ENCODE measurements at regions not wholly inside any gene's neighbourhood (a gene's known extent, or its start where the extent isn't known, plus 50 kb on each side); places are given as distances from the start of the nearest gene placed in this dataset.

DNA sequence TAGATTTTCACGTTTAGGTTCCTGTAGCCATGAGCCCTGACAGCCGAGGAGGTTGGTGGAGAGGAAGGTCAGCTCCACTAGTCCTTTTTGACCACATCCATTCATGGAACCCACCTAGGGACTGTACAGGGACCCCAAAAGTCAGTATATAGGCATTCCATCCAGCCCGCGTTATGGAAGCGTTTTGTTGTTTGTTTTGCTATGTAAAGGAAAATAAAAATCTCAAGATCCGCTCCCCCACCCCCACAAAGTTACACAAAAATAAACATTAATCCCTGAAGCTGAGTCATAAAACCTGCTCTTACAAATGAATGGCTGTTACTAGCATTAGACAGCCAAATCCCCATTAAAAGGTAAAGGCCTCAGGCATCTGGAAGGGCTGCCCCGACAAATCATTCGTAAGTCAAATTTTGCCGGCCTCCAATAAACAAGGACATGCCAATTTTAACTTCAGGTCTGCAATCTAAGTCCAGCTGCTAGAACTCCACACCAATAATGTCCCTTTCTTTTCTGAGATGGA is 292.9 kb downstream of the MED10 start:
- intact Hi-C loops (cut with DNase I): no loop called here
- TF ChIP-seq, protein P1, sequence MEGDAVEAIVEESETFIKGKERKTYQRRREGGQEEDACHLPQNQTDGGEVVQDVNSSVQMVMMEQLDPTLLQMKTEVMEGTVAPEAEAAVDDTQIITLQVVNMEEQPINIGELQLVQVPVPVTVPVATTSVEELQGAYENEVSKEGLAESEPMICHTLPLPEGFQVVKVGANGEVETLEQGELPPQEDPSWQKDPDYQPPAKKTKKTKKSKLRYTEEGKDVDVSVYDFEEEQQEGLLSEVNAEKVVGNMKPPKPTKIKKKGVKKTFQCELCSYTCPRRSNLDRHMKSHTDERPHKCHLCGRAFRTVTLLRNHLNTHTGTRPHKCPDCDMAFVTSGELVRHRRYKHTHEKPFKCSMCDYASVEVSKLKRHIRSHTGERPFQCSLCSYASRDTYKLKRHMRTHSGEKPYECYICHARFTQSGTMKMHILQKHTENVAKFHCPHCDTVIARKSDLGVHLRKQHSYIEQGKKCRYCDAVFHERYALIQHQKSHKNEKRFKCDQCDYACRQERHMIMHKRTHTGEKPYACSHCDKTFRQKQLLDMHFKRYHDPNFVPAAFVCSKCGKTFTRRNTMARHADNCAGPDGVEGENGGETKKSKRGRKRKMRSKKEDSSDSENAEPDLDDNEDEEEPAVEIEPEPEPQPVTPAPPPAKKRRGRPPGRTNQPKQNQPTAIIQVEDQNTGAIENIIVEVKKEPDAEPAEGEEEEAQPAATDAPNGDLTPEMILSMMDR (IDR thresholded peaks at IDR 0.05): no peak
- no peak for TF ChIP-seq POLR2A (IDR thresholded peaks at IDR 0.05)
- no peaks in the 10 kb centered on the region for H3K4me1 ChIP-seq
- DNase-seq (no peak), ATAC-seq (no peak)
- H3K27ac ChIP-seq: no peak overlapping the region
- H3K9me3 ChIP-seq: no peaks in the 10 kb centered on the region
- 76 to 84% (median 79%) methylated on average over 9 of the region's 9 CpGs for WGBS, 4 donors
- H3K27me3 ChIP-seq: no peaks in the 10 kb centered on the region
- no peaks in the 10 kb centered on the region for H3K36me3 ChIP-seq
- H3K4me3 ChIP-seq: no peak overlapping the region

GRCh38 chr5:6084836-6085235 is 293.5 kb downstream of the MED10 start:
- H3K9me3 ChIP-seq: no peaks in the 10 kb centered on the region
- ATAC-seq: no peak
- no peaks in the 10 kb centered on the region for H3K27me3 ChIP-seq
- no peaks in the 10 kb centered on the region for H3K36me3 ChIP-seq
- TF ChIP-seq, protein P1 (IDR thresholded peaks at IDR 0.05): no peak
- TF ChIP-seq POLR2A (IDR thresholded peaks at IDR 0.05): no peak
- no peak overlapping the region for H3K4me3 ChIP-seq
- no peak for DNase-seq
- intact Hi-C loops (cut with DNase I): no loop called here
- no peaks in the 10 kb centered on the region for H3K4me1 ChIP-seq
- WGBS, 4 donors: 84 to 90% (median 88%) methylated on average over 2 of the region's 2 CpGs
- H3K27ac ChIP-seq: no peak overlapping the region

DNA sequence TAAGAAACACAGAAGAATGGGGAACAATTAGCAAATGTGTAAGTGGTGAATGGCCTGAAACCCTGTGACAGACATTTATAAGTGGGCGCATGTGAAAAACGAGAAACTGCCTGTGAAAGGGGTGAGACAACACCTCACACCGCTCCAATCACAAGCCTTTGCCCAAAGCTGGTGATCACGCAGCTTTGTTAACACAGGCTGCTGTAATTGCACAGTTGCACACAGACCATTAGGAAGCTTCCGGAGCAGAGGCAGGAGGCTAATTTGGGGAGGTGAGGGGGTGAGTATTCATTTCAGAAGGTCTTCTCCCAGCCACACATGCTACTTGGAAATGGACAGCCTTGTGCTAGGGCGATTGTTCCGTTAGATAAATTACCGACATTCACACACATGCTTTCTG is 294.0 kb downstream of the MED10 start:
- TF ChIP-seq, protein P1 (IDR thresholded peaks at IDR 0.05): no peak
- no peak for TF ChIP-seq POLR2A (IDR thresholded peaks at IDR 0.05)
- Histone ChIP-seq H3K27ac (no peak overlapping the region), H3K36me3 (no peaks in the 10 kb centered on the region), H3K4me1 (no peaks in the 10 kb centered on the region), H3K27me3 (no peaks in the 10 kb centered on the region), H3K4me3 (no peak overlapping the region), H3K9me3 (no peaks in the 10 kb centered on the region)
- ATAC-seq (no peak), DNase-seq (no peak)
- intact Hi-C loops (cut with DNase I): no loop called here
- WGBS, 4 donors: 79 to 85% (median 84%) methylated on average over 8 of the region's 8 CpGs

DNA sequence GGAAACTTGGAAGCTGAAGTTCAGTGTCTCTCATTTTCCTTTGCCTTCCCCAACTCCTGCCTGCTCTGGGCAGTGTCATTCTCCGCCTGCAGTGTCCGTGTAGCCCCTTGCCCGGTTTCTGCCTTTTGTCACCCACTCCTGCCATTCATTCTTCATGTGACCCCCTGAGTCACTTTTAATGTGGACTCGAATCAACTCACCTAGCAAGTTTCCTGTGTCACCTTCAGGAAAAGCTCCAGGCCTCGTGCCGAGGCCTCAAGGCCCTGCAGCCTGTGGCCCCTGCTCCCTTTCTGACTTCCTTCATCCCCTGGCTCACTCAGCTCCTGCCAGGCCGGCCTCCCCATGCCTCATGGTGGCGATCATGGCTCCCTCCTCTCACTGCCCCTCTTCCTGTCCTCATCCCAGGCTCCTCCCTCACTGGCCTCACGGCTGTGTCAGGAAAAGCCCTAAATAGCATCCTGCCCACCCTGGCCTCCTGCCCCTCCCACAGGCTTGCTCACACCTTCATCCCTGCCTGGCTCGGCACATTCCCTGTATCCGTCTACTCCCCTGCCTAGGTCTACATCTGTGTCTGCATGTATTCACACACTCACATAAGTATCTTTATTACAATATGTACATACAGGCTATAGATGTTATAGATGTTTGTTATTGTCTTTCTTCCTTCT is 294.9 kb downstream of the MED10 start:
- 38 to 47% (median 39%) methylated on average over 11 of the region's 11 CpGs for WGBS, 4 donors
- intact Hi-C loops (cut with DNase I): no loop called here
- H3K4me3 ChIP-seq: no peak overlapping the region
- no peak for DNase-seq
- TF ChIP-seq, protein P1 (IDR thresholded peaks at IDR 0.05): no peak
- TF ChIP-seq POLR2A (IDR thresholded peaks at IDR 0.05): no peak
- H3K9me3 ChIP-seq: no peaks in the 10 kb centered on the region
- no peak for ATAC-seq
- no peaks in the 10 kb centered on the region for H3K4me1 ChIP-seq
- H3K36me3 ChIP-seq: no peaks in the 10 kb centered on the region
- H3K27ac ChIP-seq: no peak overlapping the region
- peaks cover 0 to 2% (median 0%) of the 10 kb centered on the region in 9 donors for H3K27me3 ChIP-seq

Measured in heart left ventricle (tissue), 16 donors.